22Rv1 (cell line): ENCODE measurements at regions not wholly inside any gene's neighbourhood (a gene's known extent, or its start where the extent isn't known, plus 50 kb on each side); places are given as distances from the start of the nearest gene placed in this dataset.

ENCODE experiments used
- ZFX ChIP-seq: fragments of 450-650 bp; IDR thresholded peaks from 2 replicates; pipeline ENCODE4 v1.6.1; 2017; ENCODE audit warnings: antibody characterized with exemption, borderline replicate concordance
- TF ChIP-seq, protein P1 (sequence below): fragments of 450-650 bp; IDR thresholded peaks from 2 replicates; pipeline ENCODE4 v1.5.1; 2017; ENCODE audit warnings: mild to moderate bottlenecking

- TF ChIP-seq, protein P1, sequence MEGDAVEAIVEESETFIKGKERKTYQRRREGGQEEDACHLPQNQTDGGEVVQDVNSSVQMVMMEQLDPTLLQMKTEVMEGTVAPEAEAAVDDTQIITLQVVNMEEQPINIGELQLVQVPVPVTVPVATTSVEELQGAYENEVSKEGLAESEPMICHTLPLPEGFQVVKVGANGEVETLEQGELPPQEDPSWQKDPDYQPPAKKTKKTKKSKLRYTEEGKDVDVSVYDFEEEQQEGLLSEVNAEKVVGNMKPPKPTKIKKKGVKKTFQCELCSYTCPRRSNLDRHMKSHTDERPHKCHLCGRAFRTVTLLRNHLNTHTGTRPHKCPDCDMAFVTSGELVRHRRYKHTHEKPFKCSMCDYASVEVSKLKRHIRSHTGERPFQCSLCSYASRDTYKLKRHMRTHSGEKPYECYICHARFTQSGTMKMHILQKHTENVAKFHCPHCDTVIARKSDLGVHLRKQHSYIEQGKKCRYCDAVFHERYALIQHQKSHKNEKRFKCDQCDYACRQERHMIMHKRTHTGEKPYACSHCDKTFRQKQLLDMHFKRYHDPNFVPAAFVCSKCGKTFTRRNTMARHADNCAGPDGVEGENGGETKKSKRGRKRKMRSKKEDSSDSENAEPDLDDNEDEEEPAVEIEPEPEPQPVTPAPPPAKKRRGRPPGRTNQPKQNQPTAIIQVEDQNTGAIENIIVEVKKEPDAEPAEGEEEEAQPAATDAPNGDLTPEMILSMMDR, result no peak
- no peak for TF ChIP-seq ZFX
Observed at GRCh38 chr2:116088236-116088635, 1645.8 kb downstream of the DPP10 start.
